ENCODE measurements at regions not wholly inside any gene's neighbourhood (a gene's known extent, or its start where the extent isn't known, plus 50 kb on each side); places are given as distances from the start of the nearest gene placed in this dataset.
"Not testable (repeated sequence)": the region's sequence is repeated elsewhere in the genome, so short reads cannot be mapped to it uniquely, and the experiment has no call there.

- TF ChIP-seq, protein P1, sequence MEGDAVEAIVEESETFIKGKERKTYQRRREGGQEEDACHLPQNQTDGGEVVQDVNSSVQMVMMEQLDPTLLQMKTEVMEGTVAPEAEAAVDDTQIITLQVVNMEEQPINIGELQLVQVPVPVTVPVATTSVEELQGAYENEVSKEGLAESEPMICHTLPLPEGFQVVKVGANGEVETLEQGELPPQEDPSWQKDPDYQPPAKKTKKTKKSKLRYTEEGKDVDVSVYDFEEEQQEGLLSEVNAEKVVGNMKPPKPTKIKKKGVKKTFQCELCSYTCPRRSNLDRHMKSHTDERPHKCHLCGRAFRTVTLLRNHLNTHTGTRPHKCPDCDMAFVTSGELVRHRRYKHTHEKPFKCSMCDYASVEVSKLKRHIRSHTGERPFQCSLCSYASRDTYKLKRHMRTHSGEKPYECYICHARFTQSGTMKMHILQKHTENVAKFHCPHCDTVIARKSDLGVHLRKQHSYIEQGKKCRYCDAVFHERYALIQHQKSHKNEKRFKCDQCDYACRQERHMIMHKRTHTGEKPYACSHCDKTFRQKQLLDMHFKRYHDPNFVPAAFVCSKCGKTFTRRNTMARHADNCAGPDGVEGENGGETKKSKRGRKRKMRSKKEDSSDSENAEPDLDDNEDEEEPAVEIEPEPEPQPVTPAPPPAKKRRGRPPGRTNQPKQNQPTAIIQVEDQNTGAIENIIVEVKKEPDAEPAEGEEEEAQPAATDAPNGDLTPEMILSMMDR (IDR thresholded peaks at IDR 0.05), result no peak
- Histone ChIP-seq H3K27ac (no peak overlapping the region), H3K4me3 (no peak overlapping the region), H3K36me3 (ENCODE audit: insufficient read depth in 1 of 2, low read depth in 1 of 2) (no peaks in the 10 kb centered on the region), H3K9me3 (no peaks in the 10 kb centered on the region), H3K27me3 (ENCODE audit: insufficient read depth in 3 of 3, low read length in 2 of 3) (no peaks in the 10 kb centered on the region), H3K4me1 (no peaks in the 10 kb centered on the region)
- DNase-seq, result no peak
- WGBS, 3 donors, result 54 to 75% (median 71%) methylated on average over 1 of the region's 1 CpG
- ATAC-seq, result no peak
- intact Hi-C loops (cut with DNase I), result no loop called here
Measured at GRCh38 chr6:137552146-137552545, 58.0 kb upstream of the OLIG3 start.

GRCh38 chr6:137552809-137553208, 58.6 kb upstream of the OLIG3 start:
- Histone ChIP-seq H3K27ac (no peak overlapping the region), H3K9me3 (no peaks in the 10 kb centered on the region), H3K4me1 (no peaks in the 10 kb centered on the region), H3K4me3 (no peak overlapping the region), H3K36me3 (ENCODE audit: insufficient read depth in 1 of 2, low read depth in 1 of 2) (no peaks in the 10 kb centered on the region), H3K27me3 (ENCODE audit: insufficient read depth in 3 of 3, low read length in 2 of 3) (no peaks in the 10 kb centered on the region)
- DNase-seq (no peak), ATAC-seq (no peak)
- WGBS, 3 donors, result 44 to 61% (median 58%) methylated on average over 2 of the region's 2 CpGs
- intact Hi-C loops (cut with DNase I), result no loop called here
- TF ChIP-seq, protein P1 (IDR thresholded peaks at IDR 0.05), result no peak

- ATAC-seq; H3K9me3 ChIP-seq; H3K36me3 ChIP-seq (ENCODE audit: insufficient read depth in 1 of 2, low read depth in 1 of 2); H3K4me1 ChIP-seq; DNase-seq; intact Hi-C loops (cut with DNase I); H3K4me3 ChIP-seq; H3K27me3 ChIP-seq (ENCODE audit: insufficient read depth in 3 of 3, low read length in 2 of 3); H3K27ac ChIP-seq: not testable (repeated sequence)
- 49 to 93% (median 74%) methylated on average over 3 of the region's 3 CpGs for WGBS, 3 donors
Measured at GRCh38 chr6:137559521-137560183, 65.5 kb upstream of the OLIG3 start.

- DNase-seq (no peak), ATAC-seq (no peak)
- H3K36me3 ChIP-seq (ENCODE audit: insufficient read depth in 1 of 2, low read depth in 1 of 2), result no peaks in the 10 kb centered on the region
- no peak overlapping the region for H3K27ac ChIP-seq
- TF ChIP-seq, protein P1 (IDR thresholded peaks at IDR 0.05), result no peak
- H3K4me1 ChIP-seq, result no peaks in the 10 kb centered on the region
- intact Hi-C loops (cut with DNase I), result no loop called here
- no peaks in the 10 kb centered on the region for H3K9me3 ChIP-seq
- no peak overlapping the region for H3K4me3 ChIP-seq
- H3K27me3 ChIP-seq (ENCODE audit: insufficient read depth in 3 of 3, low read length in 2 of 3), result no peaks in the 10 kb centered on the region
- 78 to 92% (median 79%) methylated on average over 1 of the region's 1 CpG for WGBS, 3 donors
Measured at GRCh38 chr6:137560184-137560563, 66.0 kb upstream of the OLIG3 start.

- no peak overlapping the region for H3K4me3 ChIP-seq
- DNase-seq (no peak), ATAC-seq (no peak)
- intact Hi-C loops (cut with DNase I), result no loop called here
- H3K27me3 ChIP-seq (ENCODE audit: insufficient read depth in 3 of 3, low read length in 2 of 3), result no peaks in the 10 kb centered on the region
- 57 to 78% (median 72%) methylated on average over 1 of the region's 1 CpG for WGBS, 3 donors
- TF ChIP-seq, protein P1 (IDR thresholded peaks at IDR 0.05), result no peak
- no peaks in the 10 kb centered on the region for H3K36me3 ChIP-seq (ENCODE audit: insufficient read depth in 1 of 2, low read depth in 1 of 2)
- H3K9me3 ChIP-seq, result no peaks in the 10 kb centered on the region
- no peak overlapping the region for H3K27ac ChIP-seq
- no peaks in the 10 kb centered on the region for H3K4me1 ChIP-seq
Measured at GRCh38 chr6:137568067-137568466, 73.9 kb upstream of the OLIG3 start.

Data from psoas muscle (tissue), 7 donors.